IPS-18c (cell line): ENCODE measurements at regions not wholly inside any gene's neighbourhood (a gene's known extent, or its start where the extent isn't known, plus 50 kb on each side); places are given as distances from the start of the nearest gene placed in this dataset.

Experiments
- H3K4me3 ChIP-seq: 2 replicates; pipeline ENCODE4 v1.7.0; 2013; ENCODE audit warnings: low read depth, mild to moderate bottlenecking, low read length, moderate library complexity; ENCODE audit not compliant: insufficient read depth
- H3K9me3 ChIP-seq: one replicate; pipeline ENCODE4 v1.6.1; 2013; ENCODE audit warnings: mild to moderate bottlenecking, low read length, moderate library complexity; ENCODE audit not compliant: control insufficient read depth, insufficient read depth

DNA sequence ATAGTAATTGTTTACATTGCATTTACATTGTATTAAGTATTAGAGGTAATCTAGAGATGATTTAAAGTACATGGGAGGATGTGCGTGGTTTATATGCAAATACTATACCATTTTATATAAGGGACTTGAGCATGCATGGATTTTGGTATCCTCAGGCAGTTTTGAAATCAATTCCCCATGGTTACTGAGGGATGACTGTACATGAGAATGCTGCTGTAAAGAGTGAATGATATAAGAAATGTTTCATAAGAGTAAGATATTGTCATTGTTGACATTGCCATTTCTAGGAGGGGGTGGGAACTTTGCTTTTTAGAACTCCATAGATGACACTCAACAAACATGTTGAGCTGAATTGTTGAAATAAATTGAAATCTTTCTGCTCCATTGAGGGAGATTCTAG lies 185.0 kb downstream of the SEMA6A start:
- Histone ChIP-seq H3K9me3 (no peaks in the 10 kb centered on the region), H3K4me3 (no peak overlapping the region)

DNA sequence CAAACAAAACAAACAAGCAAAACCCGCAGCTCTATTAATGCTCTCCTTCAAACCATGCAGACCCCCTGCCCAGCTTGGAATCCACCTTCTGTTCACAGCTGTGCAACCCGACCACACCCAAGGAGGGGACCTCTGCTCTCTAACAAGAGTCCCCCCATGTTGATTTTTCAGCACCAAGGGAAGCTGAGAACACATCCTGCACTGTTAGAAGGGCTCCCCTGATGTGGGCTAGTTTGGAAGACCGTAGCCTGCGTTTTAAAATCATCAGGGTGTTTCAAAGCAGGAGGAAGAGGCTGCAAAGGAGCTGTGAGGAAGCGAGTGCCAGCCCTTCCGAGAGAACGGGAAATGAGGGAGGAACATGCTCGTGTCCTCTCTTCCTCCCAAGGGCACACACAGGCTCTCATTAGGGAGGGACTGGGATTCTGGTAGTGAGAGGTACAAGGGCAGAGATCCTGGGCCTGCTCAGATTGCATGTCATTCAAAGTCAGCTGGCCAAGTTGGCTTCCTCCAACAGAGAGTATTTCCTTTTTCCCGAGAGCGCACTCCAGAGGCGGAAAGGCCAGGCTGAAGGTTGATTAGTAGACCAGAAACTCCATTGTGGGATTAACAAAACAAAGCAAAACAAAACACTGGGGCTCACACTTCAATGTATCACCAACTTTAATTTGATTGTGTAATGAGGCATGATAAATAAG lies 185.9 kb downstream of the SEMA6A start:
- Histone ChIP-seq H3K9me3 (no peaks in the 10 kb centered on the region), H3K4me3 (no peak overlapping the region)

DNA sequence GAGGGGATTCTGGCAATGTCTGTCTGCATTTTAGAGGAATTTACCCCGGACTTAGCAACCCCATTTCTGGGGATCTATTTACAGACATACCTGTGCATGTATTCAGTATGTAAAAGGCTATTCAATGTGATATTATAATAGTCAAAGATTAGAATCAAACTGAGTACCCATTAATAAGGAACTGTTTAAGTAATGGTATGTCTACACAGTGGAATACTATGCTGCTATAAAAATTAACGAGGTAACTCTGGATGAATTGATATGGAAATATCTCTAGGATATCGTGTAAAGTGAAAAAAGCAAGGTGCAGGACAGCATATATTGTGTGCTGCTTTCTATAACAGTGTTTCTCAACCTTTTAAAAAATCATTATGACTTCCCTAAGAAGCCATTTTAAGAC lies 186.9 kb downstream of the SEMA6A start:
- H3K9me3 ChIP-seq = no peaks in the 10 kb centered on the region
- no peak overlapping the region for H3K4me3 ChIP-seq

DNA sequence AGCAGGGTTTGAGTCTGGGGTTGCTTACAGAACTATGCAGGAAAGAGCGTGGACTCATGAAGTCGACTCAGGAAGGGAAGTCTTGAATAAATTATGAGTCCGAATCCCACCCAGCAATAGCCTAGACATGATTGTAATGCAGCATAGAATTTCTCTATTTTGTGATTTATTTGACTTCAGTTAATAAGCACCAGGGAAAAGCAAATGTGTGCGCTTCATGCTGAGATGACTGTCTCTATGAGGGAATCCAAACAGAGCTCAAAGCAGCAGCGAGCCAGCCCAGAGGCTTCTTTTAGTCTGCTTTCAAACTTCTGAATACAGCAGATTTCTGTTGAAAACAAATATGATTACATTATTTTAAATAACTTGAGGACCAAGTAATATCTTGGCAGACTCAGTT lies 188.0 kb downstream of the SEMA6A start:
- H3K4me3 ChIP-seq = no peak overlapping the region
- no peaks in the 10 kb centered on the region for H3K9me3 ChIP-seq

DNA sequence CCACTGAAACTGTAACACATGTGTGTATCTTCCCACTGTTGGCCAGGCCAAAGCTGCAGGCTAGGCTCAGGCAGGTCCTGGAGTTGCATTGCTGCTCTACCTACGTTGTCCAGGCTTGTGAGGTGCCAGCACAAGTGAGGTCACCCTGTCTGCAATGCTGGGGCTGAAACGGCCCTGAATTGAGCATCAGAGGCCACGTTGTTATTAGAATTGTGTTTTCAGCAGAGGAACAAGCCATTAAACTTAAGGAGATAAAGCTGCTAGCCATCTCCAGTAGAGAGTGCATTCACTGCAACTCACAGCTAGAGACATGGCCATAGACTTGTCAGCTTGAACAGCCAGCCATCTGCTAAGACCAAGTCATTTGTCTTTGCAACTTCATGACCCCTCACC lies 191.8 kb downstream of the SEMA6A start:
- no peaks in the 10 kb centered on the region for H3K9me3 ChIP-seq
- no peak overlapping the region for H3K4me3 ChIP-seq

DNA sequence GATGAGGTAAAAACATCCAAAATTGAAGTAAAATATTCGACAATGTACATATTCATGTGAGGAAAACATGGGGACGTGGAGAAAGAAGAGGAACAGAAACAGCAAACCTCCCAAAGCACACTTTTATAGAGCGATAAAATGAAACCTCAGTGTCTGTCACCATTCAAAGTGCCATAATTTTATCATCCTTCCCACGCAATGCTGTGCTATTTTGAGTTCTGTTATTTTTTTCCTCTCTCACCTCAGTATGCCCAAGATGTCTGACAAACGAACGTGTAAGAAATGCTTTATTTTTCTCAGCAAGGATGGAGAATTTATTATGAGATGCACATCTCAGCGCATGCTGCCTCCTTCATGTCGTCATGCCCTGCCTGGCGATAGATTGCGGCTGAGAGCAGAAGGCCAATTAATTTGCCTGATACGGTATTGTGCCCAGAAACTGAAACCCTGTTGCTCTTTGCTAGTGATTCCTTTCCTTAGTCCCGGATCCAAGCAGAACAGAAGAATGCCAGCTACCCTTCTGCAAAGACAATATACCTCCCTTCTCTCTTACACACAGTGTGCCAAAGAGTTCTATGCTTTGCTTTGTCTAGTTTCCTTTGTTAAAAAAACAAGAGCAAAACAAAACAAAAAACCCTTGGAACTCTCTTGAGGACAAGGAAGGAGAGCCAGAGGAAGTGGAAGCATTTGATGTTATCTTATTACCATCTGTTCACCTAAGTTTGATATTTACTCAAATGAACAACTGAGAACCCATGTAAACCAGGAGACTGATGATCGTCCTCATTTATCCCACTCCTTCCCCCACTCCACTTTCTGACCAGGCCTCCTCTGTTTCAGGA lies 192.4 kb downstream of the SEMA6A start:
- H3K9me3 ChIP-seq = peaks cover 2% of the 10 kb centered on the region
- no peak overlapping the region for H3K4me3 ChIP-seq

- H3K4me3 ChIP-seq = no peak overlapping the region
- peaks cover 2% of the 10 kb centered on the region for H3K9me3 ChIP-seq
These were observed 193.4 kb downstream of the SEMA6A start for GRCh38 chr5:116381201-116381600.

DNA sequence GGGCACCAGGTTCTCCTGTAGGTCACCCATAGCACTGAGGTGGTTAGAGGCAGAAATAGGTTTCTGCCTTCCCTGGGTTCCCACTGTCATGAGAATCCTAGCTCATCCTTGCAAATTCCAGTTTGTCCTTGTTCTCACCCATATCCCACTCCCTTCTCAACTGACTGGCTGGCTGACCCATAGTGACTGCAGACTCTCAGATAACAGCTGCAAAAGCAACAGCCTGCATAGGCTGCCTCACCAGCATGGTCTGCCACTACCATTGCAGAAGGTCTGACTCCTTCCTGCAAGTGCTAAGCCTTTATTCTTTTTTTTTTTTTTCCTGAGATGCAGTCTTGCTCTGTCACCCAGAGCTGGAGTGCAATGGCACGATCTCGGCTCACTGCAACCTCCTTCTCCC lies 194.0 kb downstream of the SEMA6A start:
- H3K9me3 ChIP-seq = peaks cover 2% of the 10 kb centered on the region
- no peak overlapping the region for H3K4me3 ChIP-seq

DNA sequence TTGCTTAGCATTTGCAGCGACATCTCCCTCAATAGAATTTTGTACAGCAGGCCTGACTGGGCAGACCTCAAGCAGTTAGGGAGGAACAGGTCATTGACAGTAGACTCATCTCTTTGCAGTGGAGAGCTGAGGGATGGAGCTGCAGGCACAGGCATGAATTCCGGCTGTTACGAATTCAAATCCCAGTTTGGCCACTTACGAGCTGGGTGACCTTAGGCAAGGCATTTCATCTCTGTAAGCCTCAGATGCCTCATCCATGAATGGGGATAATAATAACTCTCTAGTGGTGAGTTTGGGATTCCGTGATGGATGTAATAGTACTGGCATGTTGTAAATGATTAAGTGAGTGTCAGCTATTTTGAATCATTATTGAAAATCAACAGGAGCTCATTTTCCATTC lies 195.3 kb downstream of the SEMA6A start:
- H3K9me3 ChIP-seq = peaks cover 2% of the 10 kb centered on the region
- H3K4me3 ChIP-seq = no peak overlapping the region

DNA sequence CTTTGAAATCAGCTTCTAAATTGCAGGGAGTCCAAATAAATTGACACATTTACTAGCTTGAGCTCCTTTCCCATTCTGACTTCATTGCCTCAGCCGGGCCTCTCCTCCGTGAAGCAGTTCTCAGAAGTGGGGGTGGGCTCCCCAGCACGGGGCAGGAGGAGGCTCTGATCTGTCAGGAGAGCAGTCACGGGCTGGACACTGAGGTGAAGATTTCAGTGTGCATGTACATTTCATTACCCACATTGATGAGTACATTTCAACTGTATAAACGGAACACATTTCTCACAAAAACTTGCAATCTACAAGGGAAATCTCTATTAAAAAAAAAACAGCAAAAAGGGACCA lies 195.9 kb downstream of the SEMA6A start:
- H3K9me3 ChIP-seq = peaks cover 2% of the 10 kb centered on the region
- no peak overlapping the region for H3K4me3 ChIP-seq

GRCh38 chr5:116378007-116378776 lies 196.4 kb downstream of the SEMA6A start:
- peaks cover 2% of the 10 kb centered on the region for H3K9me3 ChIP-seq
- no peak overlapping the region for H3K4me3 ChIP-seq

GRCh38 chr5:116377276-116378006 lies 197.2 kb downstream of the SEMA6A start:
- peaks cover 2% of the 10 kb centered on the region for H3K9me3 ChIP-seq
- H3K4me3 ChIP-seq = no peak overlapping the region

DNA sequence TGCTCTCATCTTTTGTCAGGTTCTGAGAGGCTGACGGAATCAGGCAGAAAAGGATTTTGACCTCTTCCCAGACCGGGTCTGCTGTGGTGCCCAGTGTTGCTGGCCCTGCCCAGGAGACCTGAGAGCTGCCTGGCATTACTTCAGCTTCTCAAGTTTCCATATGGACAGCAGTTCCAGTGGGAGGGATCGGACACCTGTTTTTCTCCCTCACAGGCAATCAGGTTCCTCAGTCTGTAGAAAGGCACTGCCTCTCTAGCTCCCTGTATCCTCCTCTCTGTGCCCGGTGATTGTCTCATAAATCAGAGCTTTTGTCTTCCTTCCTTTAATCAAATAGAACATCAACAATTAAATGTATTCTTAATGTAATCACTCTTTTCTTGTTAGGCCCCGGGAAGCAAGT lies 198.7 kb downstream of the SEMA6A start:
- Histone ChIP-seq H3K4me3 (no peak overlapping the region), H3K9me3 (peaks cover 2% of the 10 kb centered on the region)

DNA sequence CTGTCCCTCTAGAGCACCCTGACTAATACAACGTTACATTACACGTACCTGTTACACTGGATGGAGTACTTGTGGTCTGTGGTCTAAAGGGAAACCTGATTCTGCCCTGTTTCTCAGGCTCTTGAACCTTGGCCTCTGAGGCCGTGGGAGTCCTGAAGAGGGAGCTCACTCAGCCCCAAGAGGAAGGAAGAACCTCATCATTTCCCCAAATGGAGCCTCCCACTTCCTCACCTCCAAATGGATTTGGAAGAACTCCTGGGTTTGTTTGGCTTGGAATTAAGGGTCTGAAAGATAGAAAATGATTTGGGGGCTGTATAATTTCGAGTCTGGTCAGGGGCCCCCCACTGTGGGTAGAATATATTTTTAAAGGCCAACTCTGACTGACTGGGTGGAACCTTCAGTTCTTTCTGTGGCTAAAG lies 200.2 kb downstream of the SEMA6A start:
- Histone ChIP-seq H3K4me3 (no peak overlapping the region), H3K9me3 (peaks cover 2% of the 10 kb centered on the region)

GRCh38 chr5:116372931-116373597 lies 201.6 kb downstream of the SEMA6A start:
- peaks cover 2% of the 10 kb centered on the region for H3K9me3 ChIP-seq
- no peak overlapping the region for H3K4me3 ChIP-seq

DNA sequence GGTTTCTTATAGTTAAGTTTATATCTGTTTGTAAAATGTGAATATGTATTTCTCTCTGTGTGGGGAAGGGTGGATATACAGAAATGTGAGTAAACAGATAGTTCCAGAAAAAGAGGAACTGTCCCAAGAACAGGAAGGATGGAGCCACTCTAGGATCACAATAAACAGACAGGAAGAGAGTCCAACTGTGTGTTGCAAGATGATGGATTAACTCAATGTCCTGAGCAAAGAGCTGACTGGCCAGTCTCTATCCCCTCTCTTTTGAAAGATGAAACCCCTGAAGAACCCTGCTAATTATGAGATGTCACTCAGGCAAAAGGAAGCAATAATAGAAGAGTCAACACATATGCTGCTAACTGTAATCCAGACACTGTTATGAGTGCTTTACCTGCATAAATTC lies 202.7 kb downstream of the SEMA6A start:
- Histone ChIP-seq H3K4me3 (no peak overlapping the region), H3K9me3 (no peaks in the 10 kb centered on the region)

- no peaks in the 10 kb centered on the region for H3K9me3 ChIP-seq
- H3K4me3 ChIP-seq = no peak overlapping the region
These were observed 203.2 kb downstream of the SEMA6A start for GRCh38 chr5:116371431-116371830.
